ENCODE measurements at regions not wholly inside any gene's neighbourhood (a gene's known extent, or its start where the extent isn't known, plus 50 kb on each side); places are given as distances from the start of the nearest gene placed in this dataset.
A peak's percentile ranks its signal among the peaks of the same experiment; 100 is the strongest.

- Histone ChIP-seq H3K27me3 (replicated peaks in 1 of 2; ENCODE audit: control insufficient read depth in 2 of 2, insufficient read depth in 2 of 2, low read length in 1 of 2) (no peaks in the 10 kb centered on the region), H3K27ac (ENCODE audit: control insufficient read depth, insufficient read depth) (no peak overlapping the region), H3K4me2 (ENCODE audit: control insufficient read depth, insufficient read depth) (no peak overlapping the region), H3K9ac (ENCODE audit: control insufficient read depth, insufficient read depth, low read length) (no peak overlapping the region), H4K20me1 (ENCODE audit: control insufficient read depth, insufficient read depth) (no peaks in the 10 kb centered on the region), H3K4me3 (no peak overlapping the region), H3K36me3 (ENCODE audit: control insufficient read depth in 2 of 2, insufficient read depth in 2 of 2, low read length in 1 of 2) (no peaks in the 10 kb centered on the region), H3K4me1 (ENCODE audit: control insufficient read depth, insufficient read depth, low read length) (no peaks in the 10 kb centered on the region), H3K9me3 (replicated peaks; ENCODE audit: control insufficient read depth, insufficient read depth, low read length) (no peaks in the 10 kb centered on the region), H2AFZ (ENCODE audit: control insufficient read depth, low read depth, low read length) (no peak overlapping the region), H3K79me2 (ENCODE audit: control insufficient read depth, insufficient read depth, low read length) (no peaks in the 10 kb centered on the region)
- WGBS (ENCODE audit: insufficient coverage, insufficient replicate concordance, low lambda C conversion rate, missing lambda C conversion rate), result 23% methylated on average over 6 of the region's 6 CpGs
- CTCF ChIA-PET, result no interaction called here
- FAIRE-seq (no peak), DNase-seq (ENCODE audit: low read depth, low spot score) (no peak), ATAC-seq (peak; percentile 65)
- TF ChIP-seq NR2F1 (conservative IDR thresholded peaks at IDR 0.05) (peak; percentile 46; the same call in 1 of the 2 replicates), HDAC2 (IDR thresholded peaks at IDR 0.05) (no peak), PKNOX1 (IDR thresholded peaks at IDR 0.05) (0 out of 2 replicates have a peak, but pooled peaks have one; percentile 8), JUNB (IDR thresholded peaks at IDR 0.05) (peak; percentile 61), ZZZ3 (IDR thresholded peaks at IDR 0.05; ENCODE audit: control insufficient read depth, insufficient read length, low read depth) (no peak), RUNX3 (IDR thresholded peaks at IDR 0.05; ENCODE audit: low read length) (peak; percentile 11; the same call in 1 of the 2 replicates)
- in situ Hi-C loops (cut with MboI) (no loop called here), intact Hi-C loops (cut with micrococcal nuclease; ENCODE audit: unreplicated experiment) (no loop called here)
- SMC1A ChIA-PET (ENCODE audit: uncharacterized antibody, unreplicated experiment), result interaction anchor here (0.7 to 2.0 kb wide), 3 partner anchors 8 to 149 kb away, joined by 3 to 5 read pairs (median 3); no protein-coding TSS in a partner anchor
- RAD21 ChIA-PET (ENCODE audit: unreplicated experiment), result interaction anchor here (1.3 kb wide), 1 partner anchor 34 kb away, joined by 3 read pairs; no protein-coding TSS in a partner anchor
- POLR2A ChIA-PET, result no interaction called here
- no TSS peak for BruUV-seq (replicated peaks)
These were observed 139.0 kb downstream of the SPRY2 start for GRCh38 chr13:80201694-80202468.

Data from GM12878 (cell line).